GM12873 (cell line): ENCODE measurements at regions not wholly inside any gene's neighbourhood (a gene's known extent, or its start where the extent isn't known, plus 50 kb on each side); places are given as distances from the start of the nearest gene placed in this dataset.

Source experiments
- CTCF ChIP-seq: IDR thresholded peaks from 2 replicates; pipeline ENCODE4 v1.5.1; 2012; ENCODE audit warnings: low read depth, mild to moderate bottlenecking, moderate library complexity, low read length, control low read depth; ENCODE audit not compliant: insufficient read depth; ENCODE audit errors: missing control alignments

- TF ChIP-seq CTCF = peak; percentile 32
Observed at GRCh38 chr1:192477630-192478029, 97.9 kb upstream of the RGS1 start.

GRCh38 chr1:192485692-192486436 lies 89.7 kb upstream of the RGS1 start:
- TF ChIP-seq CTCF = no peak

- TF ChIP-seq CTCF = peak; percentile 30
Observed at GRCh38 chr1:192488058-192488457, 87.5 kb upstream of the RGS1 start.

- TF ChIP-seq CTCF = no peak
Observed at GRCh38 chr1:192489047-192489446, 86.5 kb upstream of the RGS1 start.

GRCh38 chr1:192489748-192490147 lies 85.8 kb upstream of the RGS1 start:
- no peak for TF ChIP-seq CTCF

- TF ChIP-seq CTCF = no peak
Observed at GRCh38 chr1:192491804-192492554, 83.6 kb upstream of the RGS1 start.

GRCh38 chr1:192493584-192493983 lies 82.0 kb upstream of the RGS1 start:
- TF ChIP-seq CTCF = no peak
